GM19452 (cell line): ENCODE measurements at regions not wholly inside any gene's neighbourhood (a gene's known extent, or its start where the extent isn't known, plus 50 kb on each side); places are given as distances from the start of the nearest gene placed in this dataset.

Source experiments
- ATAC-seq: cut with Tn5 transposase; IDR thresholded peaks from one replicate; pipeline ENCODE4 v1.9.1; 2021; ENCODE audit not compliant: unreplicated experiment

DNA sequence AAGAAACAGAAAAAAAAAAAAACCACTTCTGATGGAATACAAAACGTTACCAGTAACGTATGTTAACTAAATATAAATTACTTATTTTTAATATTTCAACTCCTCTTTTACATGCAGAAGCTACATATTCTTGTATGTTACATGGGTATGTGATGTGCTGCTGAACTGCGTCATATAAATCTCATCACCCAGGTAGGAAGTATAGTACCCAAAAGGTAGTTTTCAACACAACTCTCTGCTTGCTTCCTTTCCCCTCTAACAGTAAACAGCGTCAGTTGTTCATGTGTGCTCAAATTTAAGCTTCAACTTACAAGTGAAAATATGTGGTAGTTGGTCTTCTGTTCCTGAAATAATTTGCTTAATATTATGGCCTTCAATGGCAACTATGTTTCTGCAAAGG lies 250.0 kb upstream of the RBMY1B start:
- ATAC-seq, result no peak

DNA sequence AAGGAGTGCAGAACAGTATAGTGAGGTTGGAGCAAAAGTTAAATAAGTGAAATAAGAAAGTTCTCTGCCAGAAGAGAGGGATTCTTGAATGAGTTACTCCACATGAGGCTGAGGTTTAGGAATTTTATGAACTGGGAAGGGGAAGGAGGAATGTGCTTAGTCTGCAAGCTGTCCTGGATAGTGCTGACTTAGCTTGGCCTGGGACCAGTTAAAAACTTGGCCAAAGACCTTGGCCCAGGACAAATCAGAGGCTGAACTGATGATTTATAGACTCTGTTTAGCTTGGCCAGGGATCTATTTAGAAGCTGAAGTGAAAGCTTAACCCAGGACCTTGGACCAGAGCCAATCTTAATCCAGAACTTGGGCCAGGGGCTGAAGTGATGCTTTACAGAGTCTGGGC lies 244.4 kb upstream of the RBMY1B start:
- ATAC-seq, result no peak

DNA sequence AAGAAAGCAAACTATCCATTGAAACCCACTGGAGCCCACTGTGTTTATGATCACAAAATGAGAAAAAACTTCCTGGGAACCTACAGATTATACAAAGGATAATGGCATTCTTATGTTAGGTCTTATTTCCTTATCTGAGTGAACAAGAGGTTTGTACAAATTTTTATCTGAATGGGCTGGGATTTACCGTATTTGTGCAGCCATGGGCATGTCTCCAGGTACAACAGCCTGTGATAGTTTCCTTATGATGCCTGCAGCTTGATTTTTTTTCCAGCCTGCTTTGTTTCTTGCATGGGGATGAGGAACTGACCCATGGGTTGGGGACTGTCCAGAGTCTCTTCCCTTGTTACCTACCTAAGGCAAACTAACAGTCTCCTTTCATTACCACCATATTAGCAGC lies 244.0 kb upstream of the RBMY1B start:
- ATAC-seq, result no peak

DNA sequence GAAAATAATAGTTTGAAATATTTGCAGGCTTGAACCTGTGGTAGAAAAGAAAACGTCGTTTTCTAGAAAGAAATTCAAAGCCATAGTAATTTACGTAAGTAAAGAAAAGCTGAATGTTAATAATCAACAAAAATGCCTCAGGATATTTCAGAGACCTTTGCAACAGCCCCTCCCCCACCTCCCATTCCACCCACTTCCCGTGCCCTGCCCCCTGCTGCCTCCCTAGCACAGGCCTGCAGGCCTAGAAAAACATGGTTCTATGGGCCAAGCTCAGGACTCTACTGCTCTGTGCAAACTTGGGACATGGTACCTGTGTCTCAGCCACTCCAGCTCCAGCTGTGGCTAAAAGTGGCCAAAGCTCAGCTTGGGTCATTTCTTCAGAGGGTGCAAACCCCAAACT lies 223.4 kb upstream of the RBMY1B start:
- no peak for ATAC-seq

DNA sequence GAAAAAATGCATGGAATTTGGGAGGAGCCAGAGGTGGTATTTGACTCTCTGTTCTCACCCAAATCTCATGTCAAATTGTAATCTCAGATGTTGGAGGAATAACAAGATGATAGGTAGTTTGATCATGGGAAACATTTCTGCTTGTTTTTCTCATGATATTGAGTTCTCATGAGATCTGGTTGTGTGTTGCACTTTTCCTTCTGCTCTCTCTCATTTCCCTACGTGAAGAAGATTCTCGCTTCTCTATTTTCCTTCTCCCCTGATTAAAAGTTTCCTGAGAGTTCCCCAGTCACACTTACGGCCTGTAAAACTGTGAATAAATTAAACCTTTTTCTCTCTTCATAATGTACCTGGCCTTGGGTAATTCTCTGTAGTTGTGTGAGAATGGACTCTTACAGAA lies 222.2 kb upstream of the RBMY1B start:
- no peak for ATAC-seq

DNA sequence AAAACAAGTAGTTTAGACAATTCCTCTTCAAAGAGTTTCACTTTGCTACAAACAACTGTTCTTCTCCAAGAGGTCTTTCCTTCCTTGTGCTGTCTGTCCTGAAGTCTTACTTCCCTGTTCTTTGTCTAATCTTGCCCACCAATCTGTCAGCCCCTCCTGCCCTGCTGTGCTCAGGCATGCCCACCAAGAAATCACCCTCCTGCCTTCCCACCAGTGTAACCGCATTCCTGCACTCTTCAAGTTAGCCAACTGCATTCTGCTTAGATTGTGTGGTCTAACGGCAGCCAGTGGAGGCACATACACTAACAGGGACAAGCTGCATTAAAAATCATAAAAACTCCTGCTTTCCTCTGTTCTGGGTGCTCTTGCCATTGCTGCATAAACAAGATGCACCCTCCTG lies 215.9 kb upstream of the RBMY1B start:
- ATAC-seq, result no peak

DNA sequence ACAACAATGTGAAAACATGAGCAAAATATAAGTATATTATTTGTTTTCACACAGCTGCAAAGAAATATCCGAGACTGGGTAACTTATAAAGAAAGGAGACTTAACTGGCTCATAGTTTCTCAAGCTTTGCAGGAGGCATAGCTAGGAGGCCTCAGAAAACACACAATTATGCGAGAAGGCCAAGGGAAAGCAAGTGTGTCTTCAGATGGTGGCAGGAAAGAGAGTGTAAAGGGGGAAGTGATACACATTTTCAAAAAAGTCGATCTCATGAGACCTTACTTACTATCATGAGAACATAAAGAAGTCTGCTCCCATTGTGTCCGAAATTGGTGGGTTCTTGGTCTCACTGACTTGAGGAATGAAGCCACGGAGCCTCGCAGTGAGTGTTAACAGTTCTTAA lies 208.9 kb upstream of the RBMY1B start:
- no peak for ATAC-seq

DNA sequence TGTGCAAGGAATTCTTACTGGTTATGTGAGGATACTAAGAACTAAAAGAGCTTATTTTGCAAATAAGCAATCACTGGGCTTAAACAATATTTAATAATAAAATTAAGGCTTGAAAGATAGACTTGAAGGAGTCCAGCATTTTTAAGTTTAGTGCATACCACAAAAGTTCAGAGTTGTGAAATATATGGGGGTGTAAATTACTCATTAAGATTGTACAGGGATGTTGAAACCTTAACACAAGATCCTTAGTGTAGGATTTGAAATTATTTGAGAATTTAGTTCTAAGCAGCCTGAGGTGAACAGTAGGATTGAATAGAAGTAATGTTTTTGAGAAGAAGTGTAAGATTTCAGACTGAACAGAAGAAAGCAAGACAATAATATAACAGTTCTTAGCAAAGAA lies 195.8 kb upstream of the RBMY1B start:
- no peak for ATAC-seq
